ENCODE measurements at regions not wholly inside any gene's neighbourhood (a gene's known extent, or its start where the extent isn't known, plus 50 kb on each side); places are given as distances from the start of the nearest gene placed in this dataset.

GRCh38 chr22:34239421-34239820 lies 319.1 kb upstream of the LARGE1 start:
- no peaks in the 10 kb centered on the region for H3K4me1 ChIP-seq (ENCODE audit: insufficient read depth, low read length)
- H3K27me3 ChIP-seq (ENCODE audit: insufficient read depth, low read length), result no peaks in the 10 kb centered on the region
- no peak overlapping the region for H2AFZ ChIP-seq (ENCODE audit: low read depth, low read length)

DNA sequence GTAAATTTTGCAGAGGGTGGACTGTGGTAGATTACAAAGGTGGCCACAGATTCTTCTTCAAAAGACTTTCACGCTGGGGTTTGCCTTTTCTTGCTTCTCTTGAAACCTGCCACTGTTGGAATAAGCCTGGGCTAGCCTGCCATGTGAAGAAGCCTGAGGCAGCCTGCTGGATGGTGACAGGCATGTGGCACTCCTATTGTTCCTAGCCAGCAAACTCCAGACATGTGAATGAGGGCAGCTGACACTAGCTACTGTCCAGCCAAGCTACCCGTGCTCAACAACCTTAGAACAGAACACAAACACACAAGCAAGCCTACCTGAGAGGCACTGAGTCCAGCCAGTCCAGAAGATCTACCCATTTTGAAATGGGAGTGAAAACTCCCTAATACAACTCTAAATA lies 322.7 kb upstream of the LARGE1 start:
- H3K36me3 ChIP-seq (ENCODE audit: insufficient read depth, low read length), result no peaks in the 10 kb centered on the region
- peaks cover 2% of the 10 kb centered on the region for H3K9me3 ChIP-seq (ENCODE audit: low read length)
- no peaks in the 10 kb centered on the region for H3K4me1 ChIP-seq (ENCODE audit: insufficient read depth, low read length)
- no peak overlapping the region for H3K4me3 ChIP-seq (ENCODE audit: low read length)
- H3K27me3 ChIP-seq (ENCODE audit: insufficient read depth, low read length), result no peaks in the 10 kb centered on the region
- H2AFZ ChIP-seq (ENCODE audit: low read depth, low read length), result no peak overlapping the region

More at GRCh38 chr22:34239421-34239820, 319.1 kb upstream of the LARGE1 start:
- H3K4me3 ChIP-seq (ENCODE audit: low read length), result no peak overlapping the region
- no peaks in the 10 kb centered on the region for H3K36me3 ChIP-seq (ENCODE audit: insufficient read depth, low read length)
- H3K9me3 ChIP-seq (ENCODE audit: low read length), result peaks cover 2% of the 10 kb centered on the region

- H3K9me3 ChIP-seq (ENCODE audit: low read length), result no peaks in the 10 kb centered on the region
- H3K4me3 ChIP-seq (ENCODE audit: low read length), result no peak overlapping the region
- H3K36me3 ChIP-seq (ENCODE audit: insufficient read depth, low read length), result no peaks in the 10 kb centered on the region
- H3K27me3 ChIP-seq (ENCODE audit: insufficient read depth, low read length), result no peaks in the 10 kb centered on the region
- H3K4me1 ChIP-seq (ENCODE audit: insufficient read depth, low read length), result no peaks in the 10 kb centered on the region
- no peak overlapping the region for H2AFZ ChIP-seq (ENCODE audit: low read depth, low read length)
Observed at GRCh38 chr22:34255042-34255441, 334.8 kb upstream of the LARGE1 start.

DNA sequence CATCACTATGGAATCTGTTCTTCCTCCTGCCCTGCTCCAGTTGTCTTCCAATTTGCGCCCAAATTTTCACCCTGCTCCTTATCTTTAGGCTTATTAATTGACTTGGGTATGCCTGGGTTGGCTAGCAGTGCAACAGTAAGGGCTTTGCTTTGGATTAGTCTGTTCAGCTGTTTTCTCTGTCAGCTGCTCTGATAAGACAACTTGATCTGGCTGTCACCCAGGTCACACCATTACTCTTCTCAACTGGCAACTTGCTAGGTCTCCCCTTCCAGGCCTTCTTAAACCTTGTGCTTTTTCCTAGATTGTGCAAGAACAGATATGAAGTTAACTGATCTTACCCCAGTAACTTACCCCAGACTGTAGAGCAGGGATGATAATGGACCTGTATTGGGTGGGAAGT lies 357.8 kb upstream of the LARGE1 start:
- Histone ChIP-seq H3K9me3 (ENCODE audit: low read length) (no peaks in the 10 kb centered on the region), H2AFZ (ENCODE audit: low read depth, low read length) (no peak overlapping the region), H3K36me3 (ENCODE audit: insufficient read depth, low read length) (no peaks in the 10 kb centered on the region), H3K4me1 (ENCODE audit: insufficient read depth, low read length) (peaks cover 7% of the 10 kb centered on the region), H3K4me3 (ENCODE audit: low read length) (no peak overlapping the region), H3K27me3 (ENCODE audit: insufficient read depth, low read length) (no peaks in the 10 kb centered on the region)

GRCh38 chr22:34281738-34282137 lies 361.5 kb upstream of the LARGE1 start:
- no peak overlapping the region for H2AFZ ChIP-seq (ENCODE audit: low read depth, low read length)
- no peaks in the 10 kb centered on the region for H3K9me3 ChIP-seq (ENCODE audit: low read length)
- no peaks in the 10 kb centered on the region for H3K36me3 ChIP-seq (ENCODE audit: insufficient read depth, low read length)
- H3K27me3 ChIP-seq (ENCODE audit: insufficient read depth, low read length), result no peaks in the 10 kb centered on the region
- H3K4me1 ChIP-seq (ENCODE audit: insufficient read depth, low read length), result peaks cover 7% of the 10 kb centered on the region
- no peak overlapping the region for H3K4me3 ChIP-seq (ENCODE audit: low read length)

DNA sequence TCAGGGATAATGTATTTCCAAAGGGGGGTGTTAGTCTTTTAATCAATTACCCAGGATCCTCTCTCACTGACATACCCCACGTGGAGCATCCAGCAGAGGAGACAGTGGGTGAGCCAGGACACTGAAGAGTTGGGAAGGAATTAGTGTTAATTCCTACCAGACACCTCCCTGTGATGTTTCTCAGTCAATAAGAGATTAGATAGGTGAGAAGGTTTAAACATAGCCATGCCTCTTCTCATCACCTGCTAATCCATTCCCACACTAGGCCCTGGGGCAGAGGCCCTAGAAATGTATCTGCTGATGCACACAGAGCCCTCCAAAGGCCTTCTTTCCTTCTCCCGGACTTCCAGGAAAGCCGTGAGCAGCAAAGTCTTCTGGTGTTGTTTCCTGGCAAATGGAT lies 363.6 kb upstream of the LARGE1 start:
- Histone ChIP-seq H3K9me3 (ENCODE audit: low read length) (no peaks in the 10 kb centered on the region), H2AFZ (ENCODE audit: low read depth, low read length) (no peak overlapping the region), H3K36me3 (ENCODE audit: insufficient read depth, low read length) (no peaks in the 10 kb centered on the region), H3K27me3 (ENCODE audit: insufficient read depth, low read length) (no peaks in the 10 kb centered on the region), H3K4me3 (ENCODE audit: low read length) (no peak overlapping the region), H3K4me1 (ENCODE audit: insufficient read depth, low read length) (peaks cover 7% of the 10 kb centered on the region)

- H3K9me3 ChIP-seq (ENCODE audit: low read length), result no peaks in the 10 kb centered on the region
- H3K4me1 ChIP-seq (ENCODE audit: insufficient read depth, low read length), result no peaks in the 10 kb centered on the region
- no peaks in the 10 kb centered on the region for H3K36me3 ChIP-seq (ENCODE audit: insufficient read depth, low read length)
- H3K27me3 ChIP-seq (ENCODE audit: insufficient read depth, low read length), result no peaks in the 10 kb centered on the region
- no peak overlapping the region for H2AFZ ChIP-seq (ENCODE audit: low read depth, low read length)
- no peak overlapping the region for H3K4me3 ChIP-seq (ENCODE audit: low read length)
Observed at GRCh38 chr22:34293324-34293723, 373.0 kb upstream of the LARGE1 start.

DNA sequence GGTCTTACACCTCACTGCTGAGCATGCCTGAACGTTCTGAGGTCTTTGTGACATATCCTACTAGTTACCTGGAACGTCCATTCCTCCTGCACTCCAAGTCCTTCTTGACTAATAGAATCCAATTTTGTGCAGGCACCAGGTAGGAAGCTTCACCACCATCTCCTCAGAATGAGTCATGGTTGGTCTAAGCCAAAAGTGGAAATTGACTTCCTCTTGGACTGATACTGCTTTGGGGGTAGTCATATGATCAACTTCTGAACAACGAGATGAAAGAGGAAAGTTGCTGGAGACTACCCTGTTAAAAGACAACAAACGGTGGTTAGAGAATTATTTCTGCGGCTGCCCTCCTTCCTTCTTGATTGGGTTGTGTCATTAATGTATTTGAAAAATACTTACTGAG lies 374.2 kb upstream of the LARGE1 start:
- no peak overlapping the region for H3K4me3 ChIP-seq (ENCODE audit: low read length)
- no peaks in the 10 kb centered on the region for H3K4me1 ChIP-seq (ENCODE audit: insufficient read depth, low read length)
- H3K27me3 ChIP-seq (ENCODE audit: insufficient read depth, low read length), result no peaks in the 10 kb centered on the region

DNA sequence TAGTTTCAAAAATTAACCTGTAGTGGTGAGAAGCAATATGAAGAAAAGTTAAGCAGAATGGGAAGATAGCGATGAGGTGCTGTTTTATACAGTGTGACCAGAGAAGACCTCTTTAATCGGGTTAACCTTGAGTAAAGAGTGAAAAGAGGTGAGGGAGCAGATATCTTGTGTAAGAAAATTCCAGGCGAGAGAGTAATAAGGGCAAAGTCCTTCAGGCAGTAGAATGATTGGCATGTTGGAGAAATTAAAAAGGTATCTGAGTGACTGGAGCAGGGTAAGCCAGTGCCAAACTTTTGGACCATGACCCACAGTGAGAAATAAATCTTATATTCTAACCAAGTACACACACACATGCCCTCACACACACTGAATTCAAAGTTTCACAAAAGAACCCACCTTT lies 374.7 kb upstream of the LARGE1 start:
- Histone ChIP-seq H3K4me3 (ENCODE audit: low read length) (no peak overlapping the region), H3K27me3 (ENCODE audit: insufficient read depth, low read length) (no peaks in the 10 kb centered on the region), H3K4me1 (ENCODE audit: insufficient read depth, low read length) (no peaks in the 10 kb centered on the region), H3K9me3 (ENCODE audit: low read length) (no peaks in the 10 kb centered on the region), H2AFZ (ENCODE audit: low read depth, low read length) (no peak overlapping the region), H3K36me3 (ENCODE audit: insufficient read depth, low read length) (no peaks in the 10 kb centered on the region)

More for the DNA sequence above, 374.2 kb upstream of the LARGE1 start:
- Histone ChIP-seq H2AFZ (ENCODE audit: low read depth, low read length) (no peak overlapping the region), H3K36me3 (ENCODE audit: insufficient read depth, low read length) (no peaks in the 10 kb centered on the region), H3K9me3 (ENCODE audit: low read length) (no peaks in the 10 kb centered on the region)

GRCh38 chr22:34296461-34296860 lies 376.2 kb upstream of the LARGE1 start:
- no peaks in the 10 kb centered on the region for H3K4me1 ChIP-seq (ENCODE audit: insufficient read depth, low read length)
- H2AFZ ChIP-seq (ENCODE audit: low read depth, low read length), result no peak overlapping the region
- no peaks in the 10 kb centered on the region for H3K9me3 ChIP-seq (ENCODE audit: low read length)
- no peak overlapping the region for H3K4me3 ChIP-seq (ENCODE audit: low read length)
- no peaks in the 10 kb centered on the region for H3K36me3 ChIP-seq (ENCODE audit: insufficient read depth, low read length)
- H3K27me3 ChIP-seq (ENCODE audit: insufficient read depth, low read length), result no peaks in the 10 kb centered on the region

GRCh38 chr22:34297536-34298120 lies 377.4 kb upstream of the LARGE1 start:
- Histone ChIP-seq H3K4me1 (ENCODE audit: insufficient read depth, low read length) (no peaks in the 10 kb centered on the region), H3K27me3 (ENCODE audit: insufficient read depth, low read length) (peaks cover 1% of the 10 kb centered on the region), H3K9me3 (ENCODE audit: low read length) (no peaks in the 10 kb centered on the region), H3K4me3 (ENCODE audit: low read length) (no peak overlapping the region), H3K36me3 (ENCODE audit: insufficient read depth, low read length) (no peaks in the 10 kb centered on the region), H2AFZ (ENCODE audit: low read depth, low read length) (no peak overlapping the region)

DNA sequence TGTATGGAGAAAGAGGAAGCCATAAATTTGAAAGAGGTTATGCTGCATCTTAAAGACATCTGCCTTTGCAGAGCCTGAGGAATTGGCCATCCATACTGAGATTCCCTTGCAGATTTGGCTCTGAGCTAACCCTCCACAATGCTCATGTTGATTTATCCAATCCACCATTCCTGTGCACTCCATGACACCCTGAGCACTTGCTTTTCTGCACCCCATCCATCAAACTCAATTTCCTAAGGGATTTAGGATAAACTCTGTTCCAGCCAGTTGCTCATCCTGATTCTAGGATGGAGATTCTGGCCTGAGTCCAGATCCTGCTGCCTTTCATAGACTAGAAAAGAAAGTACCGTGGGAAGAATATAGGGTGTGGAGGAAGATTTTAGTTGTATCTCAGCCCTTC lies 379.2 kb upstream of the LARGE1 start:
- no peak overlapping the region for H3K4me3 ChIP-seq (ENCODE audit: low read length)
- no peaks in the 10 kb centered on the region for H3K4me1 ChIP-seq (ENCODE audit: insufficient read depth, low read length)
- H3K9me3 ChIP-seq (ENCODE audit: low read length), result no peaks in the 10 kb centered on the region
- peaks cover 2% of the 10 kb centered on the region for H3K27me3 ChIP-seq (ENCODE audit: insufficient read depth, low read length)
- no peaks in the 10 kb centered on the region for H3K36me3 ChIP-seq (ENCODE audit: insufficient read depth, low read length)
- no peak overlapping the region for H2AFZ ChIP-seq (ENCODE audit: low read depth, low read length)

DNA sequence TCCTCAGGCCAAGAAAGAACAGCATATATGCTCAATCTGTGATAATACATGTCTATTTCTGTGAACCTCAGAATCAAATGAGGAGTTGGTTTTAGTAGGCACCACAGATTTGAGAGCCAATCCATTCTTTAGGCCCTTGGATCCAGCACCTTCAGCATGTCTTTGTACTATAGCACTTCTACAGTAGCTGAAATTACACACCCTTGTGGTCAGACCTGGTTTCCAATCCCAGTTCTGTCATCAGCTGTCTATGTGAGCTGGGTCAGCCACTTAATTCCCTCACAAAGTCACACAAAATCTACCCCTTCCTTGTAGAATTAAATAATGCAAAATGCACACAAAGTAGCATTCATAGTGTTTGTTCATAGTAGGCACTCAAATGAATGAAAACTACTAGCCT lies 381.3 kb upstream of the LARGE1 start:
- Histone ChIP-seq H3K4me1 (ENCODE audit: insufficient read depth, low read length) (no peaks in the 10 kb centered on the region), H3K36me3 (ENCODE audit: insufficient read depth, low read length) (no peaks in the 10 kb centered on the region), H3K27me3 (ENCODE audit: insufficient read depth, low read length) (peaks cover 2% of the 10 kb centered on the region), H2AFZ (ENCODE audit: low read depth, low read length) (no peak overlapping the region), H3K9me3 (ENCODE audit: low read length) (no peaks in the 10 kb centered on the region), H3K4me3 (ENCODE audit: low read length) (no peak overlapping the region)

GRCh38 chr22:34303656-34304055 lies 383.4 kb upstream of the LARGE1 start:
- Histone ChIP-seq H3K9me3 (ENCODE audit: low read length) (no peaks in the 10 kb centered on the region), H3K27me3 (ENCODE audit: insufficient read depth, low read length) (peaks cover 2% of the 10 kb centered on the region), H3K4me1 (ENCODE audit: insufficient read depth, low read length) (no peaks in the 10 kb centered on the region), H3K36me3 (ENCODE audit: insufficient read depth, low read length) (no peaks in the 10 kb centered on the region), H3K4me3 (ENCODE audit: low read length) (no peak overlapping the region), H2AFZ (ENCODE audit: low read depth, low read length) (no peak overlapping the region)
